Nephron (organoid): ENCODE measurements at regions not wholly inside any gene's neighbourhood (a gene's known extent, or its start where the extent isn't known, plus 50 kb on each side); places are given as distances from the start of the nearest gene placed in this dataset.

Experiments used
- H3K27ac Mint-ChIP-seq, 3 experiments: 2 replicates each; pipeline ENCODE4 v1.8.0; 2020; ENCODE audit warnings: mixed read lengths in 3 of 3, mild to moderate bottlenecking in 2 of 3, moderate library complexity in 1 of 3
- H3K27me3 Mint-ChIP-seq: 2 replicates; pipeline ENCODE4 v1.8.0; 2021; ENCODE audit warnings: low read depth, mild to moderate bottlenecking, moderate library complexity, mixed read lengths
- H3K36me3 Mint-ChIP-seq: 2 replicates; pipeline ENCODE4 v1.8.0; 2020; ENCODE audit warnings: low read depth, mixed read lengths
- H3K4me1 Mint-ChIP-seq: 2 replicates; pipeline ENCODE4 v1.8.0; 2020; ENCODE audit warnings: mixed read lengths
- H3K4me3 Mint-ChIP-seq, 3 experiments: 2 replicates each; pipeline ENCODE4 v1.8.0; 2020; ENCODE audit warnings: mild to moderate bottlenecking in 3 of 3, mixed read lengths in 3 of 3, moderate library complexity in 2 of 3
- H3K9me3 Mint-ChIP-seq: 2 replicates; pipeline ENCODE4 v1.8.0; 2020; ENCODE audit warnings: mixed read lengths
- CTCF ChIP-seq, 3 experiments: fragments of 200-600 bp; sonication (generic); IDR thresholded peaks; one replicate each; pipeline ENCODE4 v1.5.0; 2021; ENCODE audit warnings: antibody characterized with exemption in 3 of 3; ENCODE audit not compliant: unreplicated experiment in 3 of 3

GRCh38 chr9:118882684-118883083 is 486.6 kb downstream of the BRINP1 start:
- Mint-ChIP-seq H3K36me3 (no peaks in the 10 kb centered on the region), H3K9me3 (no peaks in the 10 kb centered on the region), H3K4me1 (no peaks in the 10 kb centered on the region), H3K27ac (no peak overlapping the region), H3K4me3 (no peak overlapping the region), H3K27me3 (peaks cover 4% of the 10 kb centered on the region)
- no peak for TF ChIP-seq CTCF (IDR thresholded peaks at IDR 0.05; ENCODE audit: unreplicated experiment in 3 of 3)

- no peak for TF ChIP-seq CTCF (IDR thresholded peaks at IDR 0.05; ENCODE audit: unreplicated experiment in 3 of 3)
- no peak overlapping the region for H3K4me3 Mint-ChIP-seq
- H3K36me3 Mint-ChIP-seq = no peaks in the 10 kb centered on the region
- no peaks in the 10 kb centered on the region for H3K4me1 Mint-ChIP-seq
- H3K27me3 Mint-ChIP-seq = peaks cover 4% of the 10 kb centered on the region
- H3K9me3 Mint-ChIP-seq = no peaks in the 10 kb centered on the region
- no peak overlapping the region for H3K27ac Mint-ChIP-seq
Measured at GRCh38 chr9:118883411-118883810, 485.8 kb downstream of the BRINP1 start.

DNA sequence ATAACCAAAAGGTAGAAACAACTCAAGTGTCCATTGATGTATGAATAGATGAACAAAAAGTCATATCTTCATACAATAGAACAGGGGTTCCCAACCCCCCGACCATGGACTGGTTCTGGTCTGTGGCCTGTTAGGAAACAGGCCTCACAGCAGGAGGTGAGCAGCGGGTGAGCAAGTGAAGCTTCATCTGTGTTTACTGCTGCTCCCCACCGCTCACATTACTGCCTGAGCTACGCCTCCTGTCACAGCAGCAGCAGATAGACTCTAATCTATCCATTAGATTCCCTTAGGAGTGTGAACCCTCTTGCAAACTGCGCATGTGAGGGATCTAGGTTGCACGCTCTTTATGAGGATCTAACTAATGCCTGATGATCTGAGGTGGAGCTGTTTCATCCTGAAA is 478.0 kb downstream of the BRINP1 start:
- Mint-ChIP-seq H3K4me3 (no peak overlapping the region), H3K9me3 (no peaks in the 10 kb centered on the region), H3K36me3 (no peaks in the 10 kb centered on the region), H3K27me3 (no peaks in the 10 kb centered on the region), H3K27ac (no peak overlapping the region), H3K4me1 (no peaks in the 10 kb centered on the region)
- TF ChIP-seq CTCF (IDR thresholded peaks at IDR 0.05; ENCODE audit: unreplicated experiment in 3 of 3) = no peak

GRCh38 chr9:118896324-118897000 is 472.8 kb downstream of the BRINP1 start:
- no peak overlapping the region for H3K4me3 Mint-ChIP-seq
- H3K9me3 Mint-ChIP-seq = no peaks in the 10 kb centered on the region
- H3K27ac Mint-ChIP-seq = no peak overlapping the region
- no peaks in the 10 kb centered on the region for H3K36me3 Mint-ChIP-seq
- H3K4me1 Mint-ChIP-seq = no peaks in the 10 kb centered on the region
- no peak for TF ChIP-seq CTCF (IDR thresholded peaks at IDR 0.05; ENCODE audit: unreplicated experiment in 3 of 3)
- no peaks in the 10 kb centered on the region for H3K27me3 Mint-ChIP-seq

- Mint-ChIP-seq H3K36me3 (no peaks in the 10 kb centered on the region), H3K4me1 (no peaks in the 10 kb centered on the region), H3K9me3 (peaks cover 7% of the 10 kb centered on the region), H3K27ac (no peak overlapping the region), H3K27me3 (no peaks in the 10 kb centered on the region), H3K4me3 (no peak overlapping the region)
- no peak for TF ChIP-seq CTCF (IDR thresholded peaks at IDR 0.05; ENCODE audit: unreplicated experiment in 3 of 3)
Measured at GRCh38 chr9:118918180-118918579, 451.1 kb downstream of the BRINP1 start.

DNA sequence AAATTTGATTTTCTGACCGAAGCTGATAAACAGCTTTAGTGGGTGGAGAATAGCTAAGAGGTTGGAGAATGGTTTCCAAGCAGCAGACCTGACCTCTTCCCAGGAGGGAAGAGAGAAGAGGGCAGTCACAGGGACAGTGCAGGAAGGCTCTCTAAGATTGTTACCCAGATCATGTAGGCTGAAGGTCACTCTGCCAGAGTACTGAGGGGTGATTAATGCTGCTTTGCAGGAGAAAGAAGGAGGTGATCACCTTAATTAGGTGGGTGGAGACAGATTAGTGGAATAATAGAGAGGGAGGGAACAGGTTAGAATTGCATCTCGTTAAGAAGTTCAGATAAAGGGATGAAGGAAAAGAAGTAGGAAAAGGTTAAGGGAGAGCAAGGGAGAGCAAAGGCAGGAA is 440.5 kb downstream of the BRINP1 start:
- H3K4me1 Mint-ChIP-seq = peaks cover 4% of the 10 kb centered on the region
- H3K9me3 Mint-ChIP-seq = peaks cover 3% of the 10 kb centered on the region
- H3K27ac Mint-ChIP-seq = peak overlapping the region in 1 of 3 experiments; percentile 7
- H3K36me3 Mint-ChIP-seq = no peaks in the 10 kb centered on the region
- H3K4me3 Mint-ChIP-seq = no peak overlapping the region
- TF ChIP-seq CTCF (IDR thresholded peaks at IDR 0.05; ENCODE audit: unreplicated experiment in 3 of 3) = no peak
- H3K27me3 Mint-ChIP-seq = no peaks in the 10 kb centered on the region
